A549 (cell line): ENCODE measurements at regions not wholly inside any gene's neighbourhood (a gene's known extent, or its start where the extent isn't known, plus 50 kb on each side); places are given as distances from the start of the nearest gene placed in this dataset.

Experiments
- CTCF ChIP-seq: fragments of >200 bp; sonication (Bioruptor Twin); formaldehyde crosslinking; IDR thresholded peaks from 3 replicates; pipeline ENCODE4 v1.5.1; 2016
- ELK1 ChIP-seq: fragments of 150-350 bp; IDR thresholded peaks from 2 replicates; pipeline ENCODE4 v1.6.1; 2014; ENCODE audit warnings: low read depth, mild to moderate bottlenecking, low read length
- EP300 ChIP-seq, 2 experiments: fragments of >200 bp; sonication (Bioruptor Twin); formaldehyde crosslinking; IDR thresholded peaks; 2 replicates in 1 of 2; 3 replicates in 1 of 2; pipeline ENCODE4 v1.6.1; 2016 to 2017
- HOXA7 ChIP-seq: fragments of 250-450 bp; sonication (Bioruptor Pico); IDR thresholded peaks from 2 replicates; pipeline ENCODE4 v1.5.0; 2020; ENCODE audit warnings: mild to moderate bottlenecking, moderate library complexity
- JUNB ChIP-seq: fragments of >200 bp; sonication (Bioruptor Twin); formaldehyde crosslinking; IDR thresholded peaks from 2 replicates; pipeline ENCODE4 v1.6.1; 2016
- KDM1A ChIP-seq: fragments of 200-600 bp; sonication (generic); IDR thresholded peaks from 2 replicates; pipeline ENCODE4 v1.6.1; 2016; ENCODE audit warnings: low read depth, mild to moderate bottlenecking
- MYC ChIP-seq: IDR thresholded peaks from 2 replicates; pipeline ENCODE4 v1.6.1; 2012; ENCODE audit warnings: mild to moderate bottlenecking, inconsistent platforms, low read length, improper control_type of control experiment, borderline replicate concordance
- POLR2A ChIP-seq: IDR thresholded peaks from 2 replicates; pipeline ENCODE4 v1.6.1; 2012; ENCODE audit warnings: mild to moderate bottlenecking, low read length
- RAD21 ChIP-seq, 2 experiments: fragments of >200 bp in 1 of 2; sonication (Bioruptor Twin) in 1 of 2; formaldehyde crosslinking in 1 of 2; IDR thresholded peaks in 1 of 2; conservative IDR thresholded peaks in 1 of 2; 2 replicates in 1 of 2; 3 replicates in 1 of 2; pipeline ENCODE4 v1.6.1; 2012 to 2018; ENCODE audit warnings: inconsistent platforms in 1 of 2
- RCOR1 ChIP-seq: fragments of 150-350 bp; IDR thresholded peaks from 2 replicates; pipeline ENCODE4 v1.6.1; 2014; ENCODE audit warnings: antibody characterized with exemption, low read length, low read depth
- REST ChIP-seq: fragments of 200-600 bp; sonication (generic); IDR thresholded peaks from 2 replicates; pipeline ENCODE4 v1.6.1; 2016; ENCODE audit warnings: antibody characterized with exemption, mild to moderate bottlenecking, moderate library complexity
- RFX5 ChIP-seq: fragments of 450-650 bp; IDR thresholded peaks from 2 replicates; pipeline ENCODE4 v1.7.1; 2014; ENCODE audit warnings: antibody characterized with exemption, mild to moderate bottlenecking, moderate library complexity
- SREBF2 ChIP-seq: fragments of 450-650 bp; IDR thresholded peaks from 2 replicates; pipeline ENCODE4 v1.6.1; 2014; ENCODE audit warnings: mild to moderate bottlenecking, moderate library complexity
- USF2 ChIP-seq: fragments of 450-650 bp; IDR thresholded peaks from 2 replicates; pipeline ENCODE4 v1.6.1; 2014; ENCODE audit warnings: antibody characterized with exemption

GRCh38 chr22:48423481-48423911 lies 1404.2 kb downstream of the BRD1 start:
- no peak for TF ChIP-seq CTCF
- no peak for TF ChIP-seq ELK1
- no peak for TF ChIP-seq USF2
- TF ChIP-seq HOXA7 (CRISPR knock-in tag) = no peak
- no peak for TF ChIP-seq RCOR1
- no peak for TF ChIP-seq EP300 (IDR thresholded peaks at IDR 0.05)
- TF ChIP-seq SREBF2 = no peak
- TF ChIP-seq KDM1A = no peak
- no peak for TF ChIP-seq JUNB
- no peak for TF ChIP-seq REST
- no peak for TF ChIP-seq RFX5
- no peak for TF ChIP-seq MYC
- no peak for TF ChIP-seq POLR2A
- TF ChIP-seq RAD21 (conservative IDR thresholded peaks at IDR 0.05 in 1 of 2, IDR thresholded peaks at IDR 0.05 in 1 of 2) = no peak
